Endothelial cell (in vitro differentiated cells): ENCODE measurements at regions not wholly inside any gene's neighbourhood (a gene's known extent, or its start where the extent isn't known, plus 50 kb on each side); places are given as distances from the start of the nearest gene placed in this dataset.
"Not testable (repeated sequence)": the region's sequence is repeated elsewhere in the genome, so short reads cannot be mapped to it uniquely, and the experiment has no call there.

ENCODE experiments used
- DNase-seq: peaks from one replicate; pipeline ENCODE4 v3.0.0; 2021; ENCODE audit warnings: low spot score
- H3K27ac Mint-ChIP-seq: one replicate; pipeline ENCODE4 v1.8.0; 2021; ENCODE audit warnings: mixed read lengths, inconsistent platforms; ENCODE audit not compliant: unreplicated experiment
- H3K27me3 Mint-ChIP-seq: one replicate; pipeline ENCODE4 v1.8.0; 2021; ENCODE audit warnings: mild to moderate bottlenecking, moderate library complexity, mixed read lengths, inconsistent platforms; ENCODE audit not compliant: unreplicated experiment
- H3K36me3 Mint-ChIP-seq: one replicate; pipeline ENCODE4 v1.8.0; 2021; ENCODE audit warnings: mild to moderate bottlenecking, low read depth, mixed read lengths, inconsistent platforms; ENCODE audit not compliant: unreplicated experiment
- H3K4me1 Mint-ChIP-seq: one replicate; pipeline ENCODE4 v1.8.0; 2021; ENCODE audit warnings: mild to moderate bottlenecking, mixed read lengths, inconsistent platforms; ENCODE audit not compliant: unreplicated experiment
- H3K4me3 Mint-ChIP-seq: one replicate; pipeline ENCODE4 v1.8.0; 2021; ENCODE audit warnings: mild to moderate bottlenecking, mixed read lengths, inconsistent platforms; ENCODE audit not compliant: unreplicated experiment
- H3K9me3 Mint-ChIP-seq: one replicate; pipeline ENCODE4 v1.8.0; 2021; ENCODE audit warnings: mixed read lengths, inconsistent platforms; ENCODE audit not compliant: unreplicated experiment
- CTCF ChIP-seq: fragments of 200-600 bp; sonication (generic); IDR thresholded peaks from one replicate; pipeline ENCODE4 v1.5.0; 2021; ENCODE audit warnings: antibody characterized with exemption; ENCODE audit not compliant: unreplicated experiment

GRCh38 chr2:185404578-185404977, 334.0 kb upstream of the FSIP2 start:
- no peak for TF ChIP-seq CTCF
- Mint-ChIP-seq H3K4me1 (no peaks in the 10 kb centered on the region), H3K27me3 (no peaks in the 10 kb centered on the region), H3K27ac (no peak overlapping the region), H3K36me3 (no peaks in the 10 kb centered on the region), H3K9me3 (no peaks in the 10 kb centered on the region), H3K4me3 (no peak overlapping the region)
- DNase-seq: no peak

DNA sequence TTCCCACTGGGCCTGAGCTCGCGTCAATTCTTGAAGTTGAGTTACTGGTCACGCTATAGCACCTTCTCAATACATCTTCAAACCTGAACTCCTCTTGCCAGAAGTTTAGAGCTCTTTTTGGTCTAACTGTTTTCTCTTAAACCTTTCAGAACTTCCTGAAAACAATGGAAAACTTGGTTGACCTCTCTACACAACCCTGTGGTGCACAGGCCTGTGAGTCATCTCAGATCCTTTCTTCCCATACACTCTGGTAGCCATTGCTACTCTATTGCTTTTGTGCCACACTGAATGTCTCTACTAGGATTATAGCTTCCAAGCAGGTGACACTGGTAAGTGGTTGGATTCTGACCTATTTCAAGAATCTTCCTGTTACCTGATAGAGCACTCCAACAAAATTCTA, 321.5 kb upstream of the FSIP2 start:
- H3K9me3 Mint-ChIP-seq: no peaks in the 10 kb centered on the region
- no peak overlapping the region for H3K4me3 Mint-ChIP-seq
- H3K27ac Mint-ChIP-seq: no peak overlapping the region
- no peaks in the 10 kb centered on the region for H3K4me1 Mint-ChIP-seq
- no peak for TF ChIP-seq CTCF
- H3K27me3 Mint-ChIP-seq: no peaks in the 10 kb centered on the region
- no peak for DNase-seq
- no peaks in the 10 kb centered on the region for H3K36me3 Mint-ChIP-seq

- Mint-ChIP-seq H3K9me3 (no peaks in the 10 kb centered on the region), H3K4me1 (no peaks in the 10 kb centered on the region)
- no peak for TF ChIP-seq CTCF
These were observed 320.9 kb upstream of the FSIP2 start for GRCh38 chr2:185417688-185418087.

GRCh38 chr2:185424958-185425629, 313.5 kb upstream of the FSIP2 start:
- DNase-seq: peak; percentile 39
- not testable (repeated sequence) for H3K4me1 Mint-ChIP-seq, H3K27me3 Mint-ChIP-seq, H3K9me3 Mint-ChIP-seq, H3K36me3 Mint-ChIP-seq
- peak overlapping the region; percentile 91 for H3K4me3 Mint-ChIP-seq
- peak overlapping the region; percentile 78 for H3K27ac Mint-ChIP-seq

More at GRCh38 chr2:185417688-185418087, 320.9 kb upstream of the FSIP2 start:
- Mint-ChIP-seq H3K36me3 (no peaks in the 10 kb centered on the region), H3K27me3 (no peaks in the 10 kb centered on the region), H3K27ac (no peak overlapping the region), H3K4me3 (no peak overlapping the region)
- DNase-seq: no peak

DNA sequence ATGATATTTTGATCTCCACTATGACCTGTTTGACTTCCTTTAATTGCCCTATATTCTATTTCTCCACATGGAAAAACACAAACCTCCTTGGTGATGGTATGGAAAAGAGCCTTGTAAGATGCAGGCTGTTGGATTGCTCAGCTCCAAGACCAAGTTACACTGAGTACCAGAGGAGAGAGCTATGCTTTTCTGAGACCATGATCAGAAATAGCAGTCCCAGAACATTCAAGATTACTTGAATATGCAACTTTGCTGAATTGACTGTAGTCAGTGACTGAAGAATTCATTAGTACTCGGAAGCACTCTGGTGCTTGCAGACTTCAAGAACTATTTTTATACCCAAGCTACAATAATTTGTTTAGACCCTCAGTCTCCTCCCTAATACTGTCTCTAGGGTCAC, 310.6 kb upstream of the FSIP2 start:
- Mint-ChIP-seq H3K36me3 (no peaks in the 10 kb centered on the region), H3K27me3 (no peaks in the 10 kb centered on the region), H3K27ac (no peak overlapping the region), H3K4me1 (no peaks in the 10 kb centered on the region), H3K9me3 (no peaks in the 10 kb centered on the region), H3K4me3 (no peak overlapping the region)
- no peak for TF ChIP-seq CTCF
- DNase-seq: no peak
